GM12872 (cell line): ENCODE measurements at regions not wholly inside any gene's neighbourhood (a gene's known extent, or its start where the extent isn't known, plus 50 kb on each side); places are given as distances from the start of the nearest gene placed in this dataset.

ENCODE experiments used
- TF ChIP-seq, protein P1 (sequence below): IDR thresholded peaks from 3 replicates; pipeline ENCODE4 v1.5.1; 2011; ENCODE audit warnings: low read depth, mild to moderate bottlenecking, low read length, moderate library complexity; ENCODE audit not compliant: insufficient read depth

DNA sequence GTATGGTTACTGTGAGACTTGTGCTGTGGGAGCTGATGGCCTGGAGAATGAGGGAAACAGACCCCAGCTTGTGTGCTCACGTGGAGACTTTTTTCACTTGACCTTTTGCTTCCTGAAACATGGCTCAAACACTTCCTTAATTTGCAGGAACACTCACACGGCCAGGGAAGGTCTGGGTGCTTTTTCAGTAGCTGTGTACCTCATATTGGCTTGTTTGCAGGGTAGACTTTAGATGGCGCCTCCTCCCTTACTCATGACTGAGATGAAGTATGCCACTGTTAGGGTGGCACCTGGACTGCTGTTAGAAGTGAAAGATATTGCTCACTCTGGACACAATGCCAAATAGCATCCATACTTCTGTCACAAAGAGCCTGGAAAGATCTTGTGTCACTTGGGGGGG is 75.7 kb upstream of the WDR1 start:
- TF ChIP-seq, protein P1, sequence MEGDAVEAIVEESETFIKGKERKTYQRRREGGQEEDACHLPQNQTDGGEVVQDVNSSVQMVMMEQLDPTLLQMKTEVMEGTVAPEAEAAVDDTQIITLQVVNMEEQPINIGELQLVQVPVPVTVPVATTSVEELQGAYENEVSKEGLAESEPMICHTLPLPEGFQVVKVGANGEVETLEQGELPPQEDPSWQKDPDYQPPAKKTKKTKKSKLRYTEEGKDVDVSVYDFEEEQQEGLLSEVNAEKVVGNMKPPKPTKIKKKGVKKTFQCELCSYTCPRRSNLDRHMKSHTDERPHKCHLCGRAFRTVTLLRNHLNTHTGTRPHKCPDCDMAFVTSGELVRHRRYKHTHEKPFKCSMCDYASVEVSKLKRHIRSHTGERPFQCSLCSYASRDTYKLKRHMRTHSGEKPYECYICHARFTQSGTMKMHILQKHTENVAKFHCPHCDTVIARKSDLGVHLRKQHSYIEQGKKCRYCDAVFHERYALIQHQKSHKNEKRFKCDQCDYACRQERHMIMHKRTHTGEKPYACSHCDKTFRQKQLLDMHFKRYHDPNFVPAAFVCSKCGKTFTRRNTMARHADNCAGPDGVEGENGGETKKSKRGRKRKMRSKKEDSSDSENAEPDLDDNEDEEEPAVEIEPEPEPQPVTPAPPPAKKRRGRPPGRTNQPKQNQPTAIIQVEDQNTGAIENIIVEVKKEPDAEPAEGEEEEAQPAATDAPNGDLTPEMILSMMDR, result no peak

DNA sequence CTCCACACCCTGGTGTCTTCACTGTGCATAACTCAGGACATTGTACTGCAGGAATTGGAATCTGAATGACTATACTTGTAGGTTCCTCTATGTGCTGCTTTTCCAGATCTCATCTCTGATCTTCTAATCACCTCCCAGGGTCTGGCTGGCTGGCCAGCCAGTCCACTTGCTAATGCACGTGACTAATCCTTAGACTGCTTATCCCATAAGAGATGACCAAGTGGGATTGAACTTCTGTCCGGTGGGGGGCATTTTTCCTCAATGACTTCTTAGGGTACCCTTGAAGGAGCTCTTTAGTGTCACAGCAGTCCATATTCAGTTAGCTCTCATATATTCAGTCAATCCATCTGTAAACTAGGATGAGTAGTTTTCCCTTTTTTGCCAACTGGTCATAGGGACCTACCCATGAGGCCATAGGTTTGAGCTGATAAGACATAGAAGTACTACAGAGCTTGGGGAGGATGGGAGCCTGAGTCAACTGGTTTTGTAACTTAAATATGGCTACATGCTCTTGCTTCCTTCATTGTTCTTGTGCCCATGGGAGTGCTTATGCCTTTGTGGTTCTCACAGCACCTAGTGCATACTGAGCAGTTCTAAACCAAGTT is 71.9 kb upstream of the WDR1 start:
- TF ChIP-seq, protein P1, result no peak

DNA sequence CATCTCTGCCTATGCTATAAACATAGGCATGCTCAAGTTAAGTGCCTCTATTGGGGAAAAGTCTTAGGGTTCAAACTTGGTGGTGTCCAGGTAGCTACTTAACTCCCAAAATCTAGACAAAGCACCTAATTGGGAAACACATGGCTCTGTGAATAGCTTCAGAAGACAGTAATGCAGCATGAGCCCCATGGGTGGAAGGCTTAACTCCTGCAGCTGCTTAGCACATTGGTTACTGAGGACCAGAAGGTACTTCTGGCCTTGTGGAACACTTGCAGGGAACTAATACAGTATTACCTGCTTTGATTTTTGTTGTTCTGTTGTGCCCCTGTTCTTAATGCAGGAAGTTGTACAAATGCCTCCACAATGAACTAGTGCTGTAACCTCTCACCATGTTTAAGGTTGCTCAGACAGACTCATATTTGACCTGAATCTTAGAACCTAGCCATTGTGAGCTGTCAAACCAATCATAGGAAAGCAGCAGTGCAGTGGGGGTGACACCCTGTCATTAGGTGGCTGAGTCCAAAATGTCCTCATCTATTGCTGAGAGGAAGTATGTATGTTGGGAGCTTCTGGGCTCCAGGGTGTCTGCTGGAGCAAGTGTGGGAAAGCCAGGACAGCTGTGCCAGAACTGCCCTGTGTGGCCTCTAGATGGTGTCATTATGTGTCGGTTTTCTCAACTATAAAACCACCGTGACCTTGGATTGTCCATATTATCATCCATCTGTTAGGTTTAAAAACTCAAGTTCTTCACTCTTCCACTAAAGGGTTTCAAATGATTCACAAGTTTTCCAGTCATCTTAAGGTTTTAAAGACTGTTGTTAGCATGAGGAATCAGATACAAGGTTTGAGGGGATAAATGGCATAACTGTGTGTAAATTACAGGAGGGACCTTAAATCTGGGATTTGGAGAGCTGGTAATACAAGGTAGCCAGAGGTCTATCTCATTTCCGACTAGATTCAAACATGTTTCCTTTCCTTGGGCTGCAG is 69.9 kb upstream of the WDR1 start:
- TF ChIP-seq, protein P1, result 0 out of 3 replicates have a peak, but pooled peaks have one; percentile 10

DNA sequence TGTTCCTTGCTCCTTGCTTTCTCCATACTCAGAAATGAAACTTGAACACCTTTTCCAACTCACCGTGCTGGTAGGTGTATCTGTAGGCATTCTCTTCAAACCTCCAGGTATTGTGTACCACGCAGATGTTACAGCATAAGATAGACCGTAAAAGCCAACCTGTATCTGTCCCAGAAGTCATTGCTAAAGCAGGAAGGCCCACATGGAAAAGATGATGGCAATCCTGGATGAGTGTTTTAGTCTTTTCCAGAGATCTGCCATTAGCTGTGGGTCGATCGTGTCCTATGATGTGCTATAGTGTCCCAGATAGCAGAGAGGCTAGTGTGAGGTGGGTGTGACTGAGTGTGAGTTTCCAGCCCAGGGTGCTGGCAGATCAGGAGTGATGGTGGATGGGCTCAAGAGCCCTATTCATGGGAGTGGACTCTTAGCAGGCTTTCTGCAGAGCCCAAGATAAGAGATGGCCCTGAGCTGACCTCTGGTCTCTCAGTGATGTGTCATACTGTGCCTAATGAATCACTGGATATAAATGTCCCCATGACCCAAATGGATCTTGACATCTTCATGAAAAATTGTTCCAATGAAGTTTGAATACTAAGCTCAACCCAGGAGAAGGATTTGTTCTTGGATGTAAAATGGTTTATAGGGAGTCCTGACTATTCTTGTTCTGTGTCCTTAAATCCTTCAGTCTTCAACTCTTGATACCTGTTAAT is 69.1 kb upstream of the WDR1 start:
- TF ChIP-seq, protein P1, result no peak

DNA sequence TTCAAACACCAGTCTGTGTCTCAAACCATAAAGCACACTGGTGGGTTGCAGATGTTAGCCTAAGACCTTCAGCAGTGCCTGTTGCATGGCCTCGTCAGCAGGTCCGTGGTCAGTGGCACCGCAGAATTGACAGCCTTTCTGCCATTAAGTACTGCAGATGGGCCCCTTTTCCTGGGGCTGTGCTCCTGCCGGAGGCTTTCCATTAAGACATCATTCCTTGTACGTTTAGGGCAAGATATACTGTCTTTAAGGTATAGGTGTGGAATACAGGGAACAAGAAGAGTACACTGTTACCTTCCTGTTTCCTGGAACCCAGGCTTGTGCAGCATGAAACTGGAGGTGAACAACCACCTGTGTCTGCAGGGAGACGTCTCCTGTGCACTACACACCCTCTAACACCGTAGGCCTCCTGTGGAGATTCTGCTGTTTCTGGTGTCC is 67.9 kb upstream of the WDR1 start:
- TF ChIP-seq, protein P1, result no peak

DNA sequence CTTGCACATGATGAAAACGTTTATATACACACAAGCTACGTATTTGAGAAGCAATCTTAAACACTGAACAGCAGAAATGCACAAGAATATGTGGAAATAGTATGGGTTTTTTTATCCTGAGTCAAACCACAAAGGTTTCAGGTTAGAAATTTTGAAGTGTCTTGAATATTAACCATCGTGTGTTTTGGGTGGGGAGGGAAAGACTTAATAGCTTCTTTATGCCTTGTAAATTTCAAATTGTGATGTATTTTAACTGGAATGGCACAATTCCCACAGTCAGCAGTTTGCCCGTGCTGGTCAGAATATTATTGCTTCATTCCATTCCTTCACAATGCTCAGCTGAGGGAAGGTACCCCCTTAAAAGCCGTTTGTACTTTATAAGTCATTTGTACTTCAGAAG is 67.4 kb upstream of the WDR1 start:
- TF ChIP-seq, protein P1, result no peak

DNA sequence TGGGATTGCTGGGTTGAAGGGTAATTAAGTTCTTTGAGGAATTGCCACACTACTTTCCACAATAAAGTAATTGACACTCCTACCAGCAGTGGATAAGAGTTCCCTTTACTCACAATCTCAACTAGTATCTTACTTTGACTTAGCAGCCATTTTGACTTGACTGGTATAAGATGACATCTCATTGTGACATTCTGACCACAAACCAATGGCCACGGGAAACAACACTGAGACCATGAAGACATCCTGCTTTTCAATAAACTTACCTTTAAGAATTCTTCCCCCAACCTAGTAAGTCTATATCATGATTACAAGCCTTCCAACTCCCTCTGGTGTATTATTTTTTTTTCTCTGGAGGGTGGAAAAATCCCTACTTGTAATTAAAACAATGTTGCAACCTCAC is 66.9 kb upstream of the WDR1 start:
- TF ChIP-seq, protein P1, result no peak
